HEK293T (cell line): ENCODE measurements at regions not wholly inside any gene's neighbourhood (a gene's known extent, or its start where the extent isn't known, plus 50 kb on each side); places are given as distances from the start of the nearest gene placed in this dataset.

ENCODE experiments used
- CTCF ChIA-PET: fragments of 350-600 bp; formaldehyde crosslinking; extraction: SDS; loops from one replicate; lab custom pipeline; 2021; ENCODE audit warnings: antibody characterized with exemption, inconsistent platforms; lab: Yijun Ruan, JAX
- POLR2A ChIA-PET: fragments of 350-600 bp; formaldehyde crosslinking; extraction: SDS; loops from one replicate; lab custom pipeline; 2020; ENCODE audit warnings: antibody characterized with exemption, inconsistent platforms; lab: Yijun Ruan, JAX
- DNase-seq: peaks from one replicate; pipeline ENCODE4 v3.0.0; 2012; ENCODE audit warnings: mixed read lengths; ENCODE audit errors: extremely low spot score
- ARNT ChIP-seq: fragments of 450-650 bp; IDR thresholded peaks from 2 replicates; pipeline ENCODE4 v1.6.1; 2017; ENCODE audit warnings: mild to moderate bottlenecking
- BHLHE40 ChIP-seq: fragments of 450-650 bp; IDR thresholded peaks from 2 replicates; pipeline ENCODE4 v1.6.1; 2016; ENCODE audit warnings: mild to moderate bottlenecking, moderate library complexity, borderline replicate concordance
- CTBP1 ChIP-seq: fragments of 450-650 bp; IDR thresholded peaks from 2 replicates; pipeline ENCODE4 v1.6.1; 2016; ENCODE audit warnings: borderline replicate concordance
- ELF4 ChIP-seq: fragments of 450-650 bp; IDR thresholded peaks from 2 replicates; pipeline ENCODE4 v1.6.1; 2017; ENCODE audit warnings: antibody characterized with exemption
- FOXA1 ChIP-seq: fragments of 450-650 bp; IDR thresholded peaks from 2 replicates; pipeline ENCODE4 v1.6.1; 2016; ENCODE audit warnings: mild to moderate bottlenecking
- FOXK2 ChIP-seq: fragments of 450-650 bp; IDR thresholded peaks from 2 replicates; pipeline ENCODE4 v1.6.1; 2016; ENCODE audit warnings: mild to moderate bottlenecking
- FOXM1 ChIP-seq: fragments of 450-650 bp; IDR thresholded peaks from 2 replicates; pipeline ENCODE4 v1.6.1; 2017; ENCODE audit warnings: mild to moderate bottlenecking, borderline replicate concordance
- HDGF ChIP-seq: fragments of 450-650 bp; IDR thresholded peaks from 2 replicates; pipeline ENCODE4 v1.6.1; 2017; ENCODE audit warnings: antibody characterized with exemption, borderline replicate concordance
- L3MBTL2 ChIP-seq: fragments of 450-650 bp; conservative IDR thresholded peaks from 2 replicates; pipeline ENCODE4 v1.6.1; 2016; ENCODE audit warnings: mild to moderate bottlenecking
- LEF1 ChIP-seq: fragments of 450-650 bp; IDR thresholded peaks from 2 replicates; pipeline ENCODE4 v1.6.1; 2017; ENCODE audit warnings: mild to moderate bottlenecking, borderline replicate concordance
- NFRKB ChIP-seq: fragments of 450-650 bp; IDR thresholded peaks from 2 replicates; pipeline ENCODE4 v1.6.1; 2016; ENCODE audit warnings: mild to moderate bottlenecking, moderate library complexity
- PKNOX1 ChIP-seq: fragments of 450-650 bp; IDR thresholded peaks from 2 replicates; pipeline ENCODE4 v1.6.1; 2016
- SP1 ChIP-seq: fragments of 450-650 bp; IDR thresholded peaks from 2 replicates; pipeline ENCODE4 v1.6.1; 2017
- SUZ12 ChIP-seq: fragments of 450-650 bp; IDR thresholded peaks from 2 replicates; pipeline ENCODE4 v1.6.1; 2016; ENCODE audit warnings: mild to moderate bottlenecking
- TARDBP ChIP-seq: fragments of 450-650 bp; IDR thresholded peaks from 2 replicates; pipeline ENCODE4 v1.6.1; 2016
- ZNF384 ChIP-seq: fragments of 450-650 bp; IDR thresholded peaks from 2 replicates; pipeline ENCODE4 v1.6.1; 2016

GRCh38 chr1:212155219-212155618 is 119.7 kb downstream of the DTL start:
- ChIA-PET POLR2A (no interaction called here), CTCF (no interaction called here)
- no peak for TF ChIP-seq HDGF
- TF ChIP-seq ARNT = no peak
- no peak for TF ChIP-seq ELF4
- DNase-seq = no peak

- POLR2A ChIA-PET = no interaction called here
- DNase-seq = no peak
- CTCF ChIA-PET = no interaction called here
These were observed 121.7 kb downstream of the DTL start for GRCh38 chr1:212157252-212157651.

GRCh38 chr1:212158912-212159796 is 123.6 kb downstream of the DTL start:
- CTCF ChIA-PET = interaction anchor here (0.6 kb wide), 1 partner anchor 124 kb away, joined by 6 read pairs; the partner anchor contains the start of genes DTL and INTS7
- POLR2A ChIA-PET = no interaction called here

More at GRCh38 chr1:212157252-212157651, 121.7 kb downstream of the DTL start:
- TF ChIP-seq HDGF (no peak), NFRKB (no peak), ZNF384 (no peak), FOXM1 (no peak), BHLHE40 (no peak), CTBP1 (no peak), L3MBTL2 (no peak), FOXK2 (no peak), TARDBP (no peak), SUZ12 (no peak), ELF4 (no peak), LEF1 (no peak), ARNT (no peak), PKNOX1 (no peak), SP1 (no peak), FOXA1 (no peak)

GRCh38 chr1:212161231-212161781 is 123.9 kb upstream of the PPP2R5A start:
- DNase-seq = no peak
- POLR2A ChIA-PET = no interaction called here
- CTCF ChIA-PET = no interaction called here
- TF ChIP-seq ELF4 (no peak), HDGF (no peak), LEF1 (no peak), BHLHE40 (no peak), ARNT (no peak), CTBP1 (no peak), SUZ12 (no peak), FOXA1 (no peak), SP1 (no peak)

More at GRCh38 chr1:212158912-212159796, 123.6 kb downstream of the DTL start:
- DNase-seq = no peak
- TF ChIP-seq PKNOX1 (no peak), ELF4 (no peak), LEF1 (no peak), NFRKB (no peak), SP1 (no peak), SUZ12 (no peak), FOXK2 (no peak), CTBP1 (no peak), BHLHE40 (no peak), ARNT (no peak), FOXA1 (no peak), TARDBP (no peak), FOXM1 (no peak), HDGF (no peak), ZNF384 (no peak), L3MBTL2 (no peak)

- TF ChIP-seq CTBP1 (no peak), FOXM1 (no peak)
- no peak for DNase-seq
- ChIA-PET POLR2A (no interaction called here), CTCF (no interaction called here)
These were observed 122.6 kb upstream of the PPP2R5A start for GRCh38 chr1:212162635-212163034.

GRCh38 chr1:212164095-212164872 is 120.9 kb upstream of the PPP2R5A start:
- no peak for TF ChIP-seq ELF4
- no peak for TF ChIP-seq LEF1
- no peak for TF ChIP-seq FOXA1
- TF ChIP-seq SP1 = no peak
- TF ChIP-seq NFRKB = no peak
- no peak for TF ChIP-seq ARNT
- no peak for TF ChIP-seq BHLHE40
- TF ChIP-seq CTBP1 = no peak
- no peak for TF ChIP-seq SUZ12
- ChIA-PET POLR2A (no interaction called here), CTCF (no interaction called here)
- DNase-seq = no peak

GRCh38 chr1:212166244-212166643 is 119.0 kb upstream of the PPP2R5A start:
- no peak for DNase-seq
- ChIA-PET CTCF (no interaction called here), POLR2A (no interaction called here)
- TF ChIP-seq ELF4 (no peak), TARDBP (no peak), SUZ12 (no peak), FOXK2 (no peak), NFRKB (no peak), SP1 (no peak), BHLHE40 (no peak), HDGF (no peak), FOXA1 (no peak), CTBP1 (no peak), L3MBTL2 (no peak), PKNOX1 (no peak), ARNT (no peak), FOXM1 (no peak), LEF1 (no peak), ZNF384 (no peak)
